Activated naive CD8-positive, alpha-beta T cell treated with anti-CD3 and anti-CD28 coated beads, Interleukin-2, amount 50 U/mL, for 24 hours (primary cell): ENCODE measurements at regions not wholly inside any gene's neighbourhood (a gene's known extent, or its start where the extent isn't known, plus 50 kb on each side); places are given as distances from the start of the nearest gene placed in this dataset.

Source experiments
- ATAC-seq: fragments of 150-1000 bp; cut with Tn5 transposase; one replicate; pipeline ENCODE4 v1.10.0; 2021
- DNase-seq: peaks from one replicate; pipeline ENCODE4 v3.0.0; 2021
- H3K27ac Mint-ChIP-seq: one replicate; pipeline ENCODE4 v1.8.0; 2021; ENCODE audit warnings: mild to moderate bottlenecking, mixed read lengths
- H3K27me3 Mint-ChIP-seq: one replicate; pipeline ENCODE4 v1.8.0; 2021; ENCODE audit warnings: mixed read lengths
- H3K36me3 Mint-ChIP-seq: one replicate; pipeline ENCODE4 v1.8.0; 2021; ENCODE audit warnings: low read depth, mixed read lengths
- H3K4me1 Mint-ChIP-seq: one replicate; pipeline ENCODE4 v1.8.0; 2021; ENCODE audit warnings: mixed read lengths
- H3K4me3 Mint-ChIP-seq: one replicate; pipeline ENCODE4 v1.8.0; 2021; ENCODE audit warnings: mild to moderate bottlenecking, moderate library complexity, mixed read lengths
- H3K9me3 Mint-ChIP-seq: one replicate; pipeline ENCODE4 v1.8.0; 2021; ENCODE audit warnings: mixed read lengths

- Mint-ChIP-seq H3K9me3 (peaks cover 20% of the 10 kb centered on the region), H3K27ac (no peak overlapping the region), H3K27me3 (no peaks in the 10 kb centered on the region), H3K4me3 (no peak overlapping the region), H3K4me1 (no peaks in the 10 kb centered on the region), H3K36me3 (peaks cover 2% of the 10 kb centered on the region)
- no peak for DNase-seq
- ATAC-seq = no peak
These were observed 573.7 kb downstream of the BCL11B start for GRCh38 chr14:98698341-98698740.

- Mint-ChIP-seq H3K27me3 (no peaks in the 10 kb centered on the region), H3K4me1 (peaks cover 14% of the 10 kb centered on the region), H3K9me3 (peaks cover 11% of the 10 kb centered on the region)
These were observed 571.2 kb downstream of the BCL11B start for GRCh38 chr14:98700748-98701147.

GRCh38 chr14:98701377-98701776, 570.6 kb downstream of the BCL11B start:
- ATAC-seq (no peak), DNase-seq (no peak)
- no peak overlapping the region for H3K4me3 Mint-ChIP-seq
- peaks cover 14% of the 10 kb centered on the region for H3K4me1 Mint-ChIP-seq
- no peaks in the 10 kb centered on the region for H3K36me3 Mint-ChIP-seq
- H3K9me3 Mint-ChIP-seq = peaks cover 8% of the 10 kb centered on the region
- H3K27me3 Mint-ChIP-seq = no peaks in the 10 kb centered on the region
- no peak overlapping the region for H3K27ac Mint-ChIP-seq

More at GRCh38 chr14:98700748-98701147, 571.2 kb downstream of the BCL11B start:
- DNase-seq (no peak), ATAC-seq (no peak)
- Mint-ChIP-seq H3K4me3 (no peak overlapping the region), H3K36me3 (peaks cover 2% of the 10 kb centered on the region), H3K27ac (no peak overlapping the region)

GRCh38 chr14:98704441-98704840, 567.6 kb downstream of the BCL11B start:
- Mint-ChIP-seq H3K36me3 (no peaks in the 10 kb centered on the region), H3K27me3 (no peaks in the 10 kb centered on the region), H3K4me3 (no peak overlapping the region), H3K27ac (no peak overlapping the region), H3K4me1 (peaks cover 16% of the 10 kb centered on the region), H3K9me3 (no peaks in the 10 kb centered on the region)
- DNase-seq = peak; percentile 26
- ATAC-seq = peak; percentile 24

- ATAC-seq (no peak), DNase-seq (no peak)
- H3K4me3 Mint-ChIP-seq = no peak overlapping the region
- no peak overlapping the region for H3K27ac Mint-ChIP-seq
- H3K4me1 Mint-ChIP-seq = peaks cover 20% of the 10 kb centered on the region
- H3K36me3 Mint-ChIP-seq = no peaks in the 10 kb centered on the region
- no peaks in the 10 kb centered on the region for H3K9me3 Mint-ChIP-seq
- H3K27me3 Mint-ChIP-seq = no peaks in the 10 kb centered on the region
These were observed 566.1 kb downstream of the BCL11B start for GRCh38 chr14:98705871-98706300.

- Mint-ChIP-seq H3K4me1 (peaks cover 24% of the 10 kb centered on the region), H3K36me3 (no peaks in the 10 kb centered on the region), H3K4me3 (no peak overlapping the region), H3K27ac (no peak overlapping the region), H3K9me3 (no peaks in the 10 kb centered on the region), H3K27me3 (no peaks in the 10 kb centered on the region)
- DNase-seq (no peak), ATAC-seq (no peak)
These were observed 564.5 kb downstream of the BCL11B start for GRCh38 chr14:98707522-98707921.

GRCh38 chr14:98708555-98708954, 563.4 kb downstream of the BCL11B start:
- Mint-ChIP-seq H3K4me3 (no peak overlapping the region), H3K27me3 (no peaks in the 10 kb centered on the region), H3K36me3 (no peaks in the 10 kb centered on the region), H3K27ac (no peak overlapping the region), H3K9me3 (no peaks in the 10 kb centered on the region), H3K4me1 (peaks cover 24% of the 10 kb centered on the region)
- ATAC-seq (no peak), DNase-seq (no peak)

GRCh38 chr14:98711453-98711852, 560.5 kb downstream of the BCL11B start:
- ATAC-seq (no peak), DNase-seq (no peak)
- H3K4me3 Mint-ChIP-seq = no peak overlapping the region
- H3K36me3 Mint-ChIP-seq = no peaks in the 10 kb centered on the region
- no peaks in the 10 kb centered on the region for H3K9me3 Mint-ChIP-seq
- H3K27me3 Mint-ChIP-seq = no peaks in the 10 kb centered on the region
- H3K4me1 Mint-ChIP-seq = peaks cover 10% of the 10 kb centered on the region
- no peak overlapping the region for H3K27ac Mint-ChIP-seq

GRCh38 chr14:98714626-98715425, 557.2 kb downstream of the BCL11B start:
- Mint-ChIP-seq H3K27me3 (no peaks in the 10 kb centered on the region), H3K36me3 (no peaks in the 10 kb centered on the region), H3K27ac (no peak overlapping the region), H3K4me1 (peaks cover 8% of the 10 kb centered on the region), H3K9me3 (no peaks in the 10 kb centered on the region), H3K4me3 (no peak overlapping the region)
- ATAC-seq = no peak
- DNase-seq = no peak

- DNase-seq (no peak), ATAC-seq (no peak)
- no peak overlapping the region for H3K4me3 Mint-ChIP-seq
- no peaks in the 10 kb centered on the region for H3K27me3 Mint-ChIP-seq
- no peaks in the 10 kb centered on the region for H3K9me3 Mint-ChIP-seq
- peaks cover 4% of the 10 kb centered on the region for H3K4me1 Mint-ChIP-seq
- no peaks in the 10 kb centered on the region for H3K36me3 Mint-ChIP-seq
- no peak overlapping the region for H3K27ac Mint-ChIP-seq
These were observed 555.9 kb downstream of the BCL11B start for GRCh38 chr14:98716133-98716532.

GRCh38 chr14:98721061-98721460, 550.9 kb downstream of the BCL11B start:
- no peaks in the 10 kb centered on the region for H3K36me3 Mint-ChIP-seq
- no peak overlapping the region for H3K4me3 Mint-ChIP-seq
- no peak overlapping the region for H3K27ac Mint-ChIP-seq
- H3K9me3 Mint-ChIP-seq = no peaks in the 10 kb centered on the region
- no peaks in the 10 kb centered on the region for H3K27me3 Mint-ChIP-seq
- H3K4me1 Mint-ChIP-seq = no peaks in the 10 kb centered on the region
- ATAC-seq = no peak
- no peak for DNase-seq

- H3K4me3 Mint-ChIP-seq = no peak overlapping the region
- no peaks in the 10 kb centered on the region for H3K4me1 Mint-ChIP-seq
- H3K27ac Mint-ChIP-seq = no peak overlapping the region
- ATAC-seq (no peak), DNase-seq (no peak)
- no peaks in the 10 kb centered on the region for H3K36me3 Mint-ChIP-seq
- H3K9me3 Mint-ChIP-seq = no peaks in the 10 kb centered on the region
- H3K27me3 Mint-ChIP-seq = no peaks in the 10 kb centered on the region
These were observed 547.3 kb downstream of the BCL11B start for GRCh38 chr14:98724734-98725133.

GRCh38 chr14:98725191-98725590, 546.8 kb downstream of the BCL11B start:
- no peaks in the 10 kb centered on the region for H3K9me3 Mint-ChIP-seq
- ATAC-seq (no peak), DNase-seq (no peak)
- H3K4me3 Mint-ChIP-seq = no peak overlapping the region
- H3K27ac Mint-ChIP-seq = no peak overlapping the region
- H3K4me1 Mint-ChIP-seq = no peaks in the 10 kb centered on the region
- H3K27me3 Mint-ChIP-seq = no peaks in the 10 kb centered on the region
- H3K36me3 Mint-ChIP-seq = no peaks in the 10 kb centered on the region

- H3K4me3 Mint-ChIP-seq = no peak overlapping the region
- H3K36me3 Mint-ChIP-seq = no peaks in the 10 kb centered on the region
- H3K27ac Mint-ChIP-seq = no peak overlapping the region
- DNase-seq (no peak), ATAC-seq (no peak)
- no peaks in the 10 kb centered on the region for H3K4me1 Mint-ChIP-seq
- H3K27me3 Mint-ChIP-seq = no peaks in the 10 kb centered on the region
- H3K9me3 Mint-ChIP-seq = no peaks in the 10 kb centered on the region
These were observed 546.3 kb downstream of the BCL11B start for GRCh38 chr14:98725676-98726075.

- Mint-ChIP-seq H3K27me3 (no peaks in the 10 kb centered on the region), H3K36me3 (no peaks in the 10 kb centered on the region), H3K4me1 (no peaks in the 10 kb centered on the region), H3K27ac (no peak overlapping the region), H3K4me3 (no peak overlapping the region), H3K9me3 (no peaks in the 10 kb centered on the region)
- DNase-seq (no peak), ATAC-seq (no peak)
These were observed 545.2 kb downstream of the BCL11B start for GRCh38 chr14:98726585-98727405.
